Epithelial cell of esophagus (primary cell): ENCODE measurements at regions not wholly inside any gene's neighbourhood (a gene's known extent, or its start where the extent isn't known, plus 50 kb on each side); places are given as distances from the start of the nearest gene placed in this dataset.
A peak's percentile ranks its signal among the peaks of the same experiment; 100 is the strongest.

Experiments used
- DNase-seq: peaks from one replicate; pipeline ENCODE4 v3.0.0; 2010; ENCODE audit warnings: low read depth
- H3K4me3 ChIP-seq: 2 replicates; pipeline ENCODE4 v1.5.1; 2011; ENCODE audit warnings: mild to moderate bottlenecking, low read length, control low read depth
- CTCF ChIP-seq: IDR thresholded peaks from 2 replicates; pipeline ENCODE4 v1.5.1; 2011; ENCODE audit warnings: low read depth, mild to moderate bottlenecking, low read length, control low read depth, inconsistent platforms; ENCODE audit not compliant: insufficient read depth; ENCODE audit errors: missing control alignments

- DNase-seq, result no peak
- no peak overlapping the region for H3K4me3 ChIP-seq
- TF ChIP-seq CTCF, result no peak
These were observed 487.8 kb downstream of the KCNH5 start for GRCh38 chr14:62557416-62557815.

- DNase-seq, result no peak
- no peak for TF ChIP-seq CTCF
- H3K4me3 ChIP-seq, result no peak overlapping the region
These were observed 486.8 kb downstream of the KCNH5 start for GRCh38 chr14:62558451-62558850.

GRCh38 chr14:62585247-62585646, 460.0 kb downstream of the KCNH5 start:
- no peak for TF ChIP-seq CTCF
- H3K4me3 ChIP-seq, result no peak overlapping the region
- DNase-seq, result no peak

- DNase-seq, result peak; percentile 68
- no peak overlapping the region for H3K4me3 ChIP-seq
- no peak for TF ChIP-seq CTCF
These were observed 452.4 kb downstream of the KCNH5 start for GRCh38 chr14:62592877-62593276.

GRCh38 chr14:62597143-62597542, 448.1 kb downstream of the KCNH5 start:
- no peak overlapping the region for H3K4me3 ChIP-seq
- no peak for DNase-seq
- no peak for TF ChIP-seq CTCF

- H3K4me3 ChIP-seq, result no peak overlapping the region
- TF ChIP-seq CTCF, result no peak
These were observed 445.5 kb downstream of the KCNH5 start for GRCh38 chr14:62599616-62600385.

GRCh38 chr14:62602712-62603111, 442.5 kb downstream of the KCNH5 start:
- no peak overlapping the region for H3K4me3 ChIP-seq
- no peak for TF ChIP-seq CTCF
- no peak for DNase-seq

More at GRCh38 chr14:62599616-62600385, 445.5 kb downstream of the KCNH5 start:
- DNase-seq, result no peak
